Heart left ventricle (tissue), 16 donors: ENCODE measurements at regions not wholly inside any gene's neighbourhood (a gene's known extent, or its start where the extent isn't known, plus 50 kb on each side); places are given as distances from the start of the nearest gene placed in this dataset.

Source experiments
- ATAC-seq, 4 donors: fragments of 200-7000 bp; cut with Tn5 transposase; one replicate each; pipeline ENCODE4 v1.9.1; 2020 to 2022; ENCODE audit warnings: moderate library complexity in 4 of 4, mild to moderate bottlenecking in 3 of 4, moderate number of reproducible peaks in 1 of 4
- DNase-seq, 5 donors: peaks; one replicate each; pipeline ENCODE4 v3.0.0-alpha.2; 2020
- H3K27ac ChIP-seq, 12 donors: fragments of 200-600 bp; sonication (generic) in 4 of 12; one replicate each; pipeline versions ENCODE4 v1.5.0 to v1.8.0; 2016 to 2022; ENCODE audit warnings: mild to moderate bottlenecking in 2 of 12
- H3K27me3 ChIP-seq, 9 donors: fragments of 200-600 bp; sonication (generic) in 2 of 9; one replicate each; pipeline versions ENCODE4 v1.5.1 to v1.8.0; 2016 to 2022; ENCODE audit warnings: mild to moderate bottlenecking in 3 of 9
- H3K36me3 ChIP-seq, 9 donors: fragments of 200-600 bp; sonication (generic) in 2 of 9; one replicate each; pipeline versions ENCODE4 v1.5.0 to v1.8.0; 2018 to 2022; ENCODE audit warnings: mild to moderate bottlenecking in 2 of 9
- H3K4me1 ChIP-seq, 12 donors: fragments of 200-600 bp; sonication (generic) in 4 of 12; one replicate each; pipeline versions ENCODE4 v1.5.0 to v1.8.0; 2016 to 2022; ENCODE audit warnings: mild to moderate bottlenecking in 3 of 12
- H3K4me3 ChIP-seq, 12 donors: fragments of 200-600 bp; sonication (generic) in 4 of 12; one replicate each; pipeline versions ENCODE4 v1.5.0 to v1.8.0; 2017 to 2022; ENCODE audit warnings: mild to moderate bottlenecking in 9 of 12, moderate library complexity in 4 of 12
- H3K9me3 ChIP-seq, 12 donors: fragments of 200-600 bp; sonication (generic) in 4 of 12; one replicate each; pipeline versions ENCODE4 v1.5.0 to v1.8.0; 2016 to 2022; ENCODE audit warnings: mild to moderate bottlenecking in 1 of 12
- POLR2A ChIP-seq, 2 donors: fragments of 450-650 bp; IDR thresholded peaks; one replicate each; pipeline ENCODE4 v1.6.1; 2017; ENCODE audit warnings: antibody characterized with exemption in 2 of 2, mild to moderate bottlenecking in 2 of 2, moderate library complexity in 2 of 2
- WGBS, 4 donors: extraction: QIAGEN DNeasy Blood & Tissue Kit in 2 of 4; methylation state at CpG; one replicate each; pipeline versions ENCODE4 v1.1.5 to v1.1.7; 2013 to 2018; 5-methylcytosine and 5-hydroxymethylcytosine counted together
- intact Hi-C, 10 donors: fragments of 100-400 bp; cut with DNase I; formaldehyde crosslinking; loops; one replicate each; pipeline versions ENCODE4 v1.11.1 to v1.14.2; 2022
- TF ChIP-seq, protein P1 (sequence below), 12 donors: fragments of 200-600 bp; sonication (generic) in 4 of 12; IDR thresholded peaks; one replicate each; pipeline versions ENCODE4 v1.5.0 to v1.8.0; 2018 to 2022; ENCODE audit warnings: antibody characterized with exemption in 12 of 12, mild to moderate bottlenecking in 5 of 12
- donor health status: ischemic (EF 13 %, LVEDD 7.1; RV severe dilation, severe dysfunction).
- donor health status: healthy with polysubstance abuse.
- donor health status: DM: no; HTN: yes; CAD: no.
- donor health status: DM: no; HTN: no; CAD: no.
- donor health status: ischemic (EF 25% LVEDD 6.9; RV normal size, moderate dysfunction).
- donor health status: ischemic (EF 25% LVEDD 5.7; RV mildly dilated, moderate dysfunction).
- donor health status: healthy.
- donor health status: DM: yes; HTN: yes; CAD: no.
- donor health status: ischemic (EF 35%, LVEDD 5.7; RV mildly dilated, moderate dysfunction).
- donor health status: nonischemic (EF 11% LVEDD 7.7; RV severe dilation, severe dysfunction).
- donor health status: DM: yes; HTN: yes; CAD: no.
- donor health status: PGD.
- donor health status: ischemic (EF 29% LVEDD 5.4; RV normal size, mild dysfunction).
- donor health status: nonischemic (EF 23%, LVEDD 6.1; RV moderate dilation, normal function).

DNA sequence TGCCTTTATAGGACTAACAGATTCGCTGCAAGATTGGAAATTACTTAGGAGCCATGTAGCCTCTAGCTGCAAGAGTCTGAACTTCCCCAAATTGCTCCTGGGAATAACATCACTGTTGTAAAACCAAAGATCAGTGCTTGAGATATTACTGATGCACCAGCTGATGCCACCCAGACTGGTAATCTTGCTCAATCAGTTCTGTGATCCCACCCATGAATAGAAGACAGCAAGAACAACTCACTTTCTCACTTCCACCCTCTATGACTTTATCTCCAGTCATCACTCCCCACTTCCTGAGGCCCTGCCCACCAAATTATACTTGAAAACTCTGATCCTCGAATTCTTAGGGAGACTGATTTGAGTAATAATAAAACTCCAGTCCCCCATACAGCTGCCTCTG is 1011.1 kb downstream of the PLA2G4A start:
- no peak for TF ChIP-seq POLR2A (IDR thresholded peaks at IDR 0.05)
- TF ChIP-seq, protein P1, sequence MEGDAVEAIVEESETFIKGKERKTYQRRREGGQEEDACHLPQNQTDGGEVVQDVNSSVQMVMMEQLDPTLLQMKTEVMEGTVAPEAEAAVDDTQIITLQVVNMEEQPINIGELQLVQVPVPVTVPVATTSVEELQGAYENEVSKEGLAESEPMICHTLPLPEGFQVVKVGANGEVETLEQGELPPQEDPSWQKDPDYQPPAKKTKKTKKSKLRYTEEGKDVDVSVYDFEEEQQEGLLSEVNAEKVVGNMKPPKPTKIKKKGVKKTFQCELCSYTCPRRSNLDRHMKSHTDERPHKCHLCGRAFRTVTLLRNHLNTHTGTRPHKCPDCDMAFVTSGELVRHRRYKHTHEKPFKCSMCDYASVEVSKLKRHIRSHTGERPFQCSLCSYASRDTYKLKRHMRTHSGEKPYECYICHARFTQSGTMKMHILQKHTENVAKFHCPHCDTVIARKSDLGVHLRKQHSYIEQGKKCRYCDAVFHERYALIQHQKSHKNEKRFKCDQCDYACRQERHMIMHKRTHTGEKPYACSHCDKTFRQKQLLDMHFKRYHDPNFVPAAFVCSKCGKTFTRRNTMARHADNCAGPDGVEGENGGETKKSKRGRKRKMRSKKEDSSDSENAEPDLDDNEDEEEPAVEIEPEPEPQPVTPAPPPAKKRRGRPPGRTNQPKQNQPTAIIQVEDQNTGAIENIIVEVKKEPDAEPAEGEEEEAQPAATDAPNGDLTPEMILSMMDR (IDR thresholded peaks at IDR 0.05), result no peak
- 49 to 66% (median 64%) methylated on average over 2 of the region's 2 CpGs for WGBS, 4 donors
- H3K9me3 ChIP-seq, result peaks cover 0 to 5% (median 0%) of the 10 kb centered on the region in 12 donors
- H3K27me3 ChIP-seq, result no peaks in the 10 kb centered on the region
- DNase-seq (no peak), ATAC-seq (no peak)
- peaks cover 0 to 10% (median 0%) of the 10 kb centered on the region in 12 donors for H3K4me1 ChIP-seq
- intact Hi-C loops, result no loop called here
- no peak overlapping the region for H3K4me3 ChIP-seq
- no peaks in the 10 kb centered on the region for H3K36me3 ChIP-seq
- peak overlapping the region in 4 of 12 donors; percentile 3 to 45 (median 20) for H3K27ac ChIP-seq

DNA sequence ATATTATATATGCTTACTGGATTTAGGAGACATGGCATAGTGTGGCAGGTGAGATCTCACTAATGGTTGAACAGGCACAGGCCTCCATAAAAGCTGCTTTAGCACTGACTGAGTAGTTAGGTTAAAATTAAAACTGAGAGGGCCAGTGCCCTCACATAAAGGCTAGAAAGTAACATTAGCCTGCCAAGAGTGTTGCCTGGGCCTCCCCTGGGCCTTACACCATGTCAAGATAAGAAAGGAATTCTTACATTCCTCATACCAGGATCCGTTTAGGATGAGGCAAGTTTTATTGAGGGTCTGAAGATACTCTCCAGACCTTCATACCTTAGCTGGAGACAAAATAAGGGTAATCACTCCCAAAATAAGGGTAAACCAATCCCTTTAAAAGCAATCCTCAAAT is 1011.8 kb downstream of the PLA2G4A start:
- Histone ChIP-seq H3K4me3 (no peak overlapping the region), H3K27me3 (no peaks in the 10 kb centered on the region), H3K36me3 (no peaks in the 10 kb centered on the region), H3K4me1 (peaks cover 0 to 10% (median 0%) of the 10 kb centered on the region in 12 donors), H3K27ac (peak overlapping the region in 4 of 12 donors; percentile 3 to 45 (median 20)), H3K9me3 (peaks cover 0 to 4% (median 0%) of the 10 kb centered on the region in 12 donors)
- intact Hi-C loops, result no loop called here
- DNase-seq, result no peak
- WGBS, 4 donors, result 12 to 20% (median 16%) methylated on average over 1 of the region's 1 CpG
- no peak for TF ChIP-seq POLR2A (IDR thresholded peaks at IDR 0.05)
- TF ChIP-seq, protein P1 (IDR thresholded peaks at IDR 0.05), result no peak
- ATAC-seq, result peak; percentile 78 to 83 (median 80)

DNA sequence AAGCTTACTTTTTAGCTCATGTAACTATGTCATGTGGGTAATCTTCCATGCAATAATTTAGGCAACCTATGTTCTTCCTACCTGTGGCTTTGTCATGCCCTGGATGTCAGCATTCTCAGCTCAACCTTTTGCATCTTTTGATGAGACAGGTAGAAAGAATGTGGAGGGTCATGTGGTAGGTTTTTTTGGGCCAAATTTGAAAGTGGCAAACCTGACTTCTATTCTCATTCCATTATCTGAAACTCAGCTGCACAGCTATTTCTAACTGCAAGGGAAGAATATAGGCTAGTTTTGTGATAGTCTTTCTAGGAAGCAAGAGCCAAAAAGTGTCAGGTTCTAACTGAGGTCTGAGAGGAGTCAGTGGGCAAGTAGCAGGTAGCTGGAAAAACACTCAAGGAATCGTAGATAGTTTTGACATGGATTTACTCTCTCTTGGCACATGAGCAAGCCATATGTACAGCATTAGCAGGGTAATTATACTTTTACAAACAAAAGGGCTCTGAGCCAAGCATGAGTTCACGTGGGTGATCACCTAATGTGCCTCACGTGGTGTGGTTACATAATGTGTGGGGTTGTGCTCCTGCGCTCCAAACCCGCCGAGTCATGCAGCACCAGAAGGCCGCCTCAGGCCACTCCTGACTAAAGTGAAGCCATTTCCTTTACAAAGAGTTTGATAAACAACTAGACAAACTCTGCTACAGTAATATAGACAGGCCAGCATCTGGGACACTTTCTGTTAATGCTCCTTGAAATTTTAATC is 1013.8 kb downstream of the PLA2G4A start:
- no peak for TF ChIP-seq POLR2A (IDR thresholded peaks at IDR 0.05)
- TF ChIP-seq, protein P1 (IDR thresholded peaks at IDR 0.05), result no peak
- no peak for ATAC-seq
- WGBS, 4 donors, result 48 to 66% (median 52%) methylated on average over 7 of the region's 7 CpGs
- H3K4me3 ChIP-seq, result no peak overlapping the region
- peaks cover 0 to 4% (median 0%) of the 10 kb centered on the region in 12 donors for H3K9me3 ChIP-seq
- peak overlapping the region in 2 of 12 donors; percentile 6 to 29 for H3K27ac ChIP-seq
- intact Hi-C loops, result no loop called here
- no peaks in the 10 kb centered on the region for H3K36me3 ChIP-seq
- peaks cover 0 to 10% (median 0%) of the 10 kb centered on the region in 12 donors for H3K4me1 ChIP-seq
- no peaks in the 10 kb centered on the region for H3K27me3 ChIP-seq
- peak in 2 of 5 donors; percentile 15 to 24 for DNase-seq

DNA sequence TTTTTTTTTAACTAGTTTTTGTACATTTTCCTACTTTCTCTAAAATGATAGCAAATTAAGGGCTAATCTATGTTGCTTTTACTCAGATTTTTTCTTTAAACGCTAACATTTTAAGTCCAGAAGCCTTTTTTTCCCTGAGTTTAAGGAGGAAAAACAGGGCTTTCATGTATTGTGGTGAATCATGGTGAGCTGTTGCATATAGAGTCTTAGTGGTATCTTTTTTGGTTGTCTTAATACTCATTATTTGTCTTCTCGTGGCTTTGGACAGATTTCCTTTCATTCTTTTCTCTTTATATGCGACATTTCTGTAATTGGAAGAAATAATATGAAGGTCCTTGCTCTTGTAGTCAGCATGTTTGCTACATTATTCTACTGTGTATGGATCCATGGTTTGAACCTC is 1015.6 kb downstream of the PLA2G4A start:
- ATAC-seq (no peak), DNase-seq (no peak)
- Histone ChIP-seq H3K4me3 (no peak overlapping the region), H3K9me3 (peaks cover 0 to 4% (median 0%) of the 10 kb centered on the region in 12 donors), H3K36me3 (no peaks in the 10 kb centered on the region), H3K27ac (no peak overlapping the region), H3K4me1 (peaks cover 0 to 3% (median 0%) of the 10 kb centered on the region in 12 donors), H3K27me3 (no peaks in the 10 kb centered on the region)
- 88 to 92% (median 90%) methylated on average over 3 of the region's 3 CpGs for WGBS, 4 donors
- intact Hi-C loops, result no loop called here
- TF ChIP-seq POLR2A (IDR thresholded peaks at IDR 0.05), result no peak
- TF ChIP-seq, protein P1 (IDR thresholded peaks at IDR 0.05), result no peak
